ENCODE measurements at regions not wholly inside any gene's neighbourhood (a gene's known extent, or its start where the extent isn't known, plus 50 kb on each side); places are given as distances from the start of the nearest gene placed in this dataset.

DNA sequence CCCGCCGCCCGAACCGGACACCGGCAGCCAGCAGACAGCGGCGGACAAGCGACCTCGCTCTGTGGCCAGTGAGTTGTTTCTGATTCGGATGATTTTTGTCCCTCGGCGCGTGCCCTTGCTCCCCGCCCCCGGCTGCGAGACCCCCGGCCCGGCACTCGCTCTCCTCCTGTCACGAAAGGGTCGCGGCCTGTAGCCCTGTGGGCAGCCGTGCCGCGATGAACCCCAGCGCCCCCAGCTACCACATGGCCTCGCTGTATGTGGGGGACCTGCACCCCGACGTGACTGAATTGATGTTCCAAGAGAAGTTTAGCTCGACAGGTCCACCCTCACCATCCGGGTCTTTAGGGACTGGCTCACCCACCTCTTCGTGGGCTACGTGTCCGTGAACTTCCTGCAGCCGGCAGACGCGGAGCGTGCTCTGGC, 1257.5 kb upstream of the ACVR2A start:
- TF ChIP-seq, protein P1, sequence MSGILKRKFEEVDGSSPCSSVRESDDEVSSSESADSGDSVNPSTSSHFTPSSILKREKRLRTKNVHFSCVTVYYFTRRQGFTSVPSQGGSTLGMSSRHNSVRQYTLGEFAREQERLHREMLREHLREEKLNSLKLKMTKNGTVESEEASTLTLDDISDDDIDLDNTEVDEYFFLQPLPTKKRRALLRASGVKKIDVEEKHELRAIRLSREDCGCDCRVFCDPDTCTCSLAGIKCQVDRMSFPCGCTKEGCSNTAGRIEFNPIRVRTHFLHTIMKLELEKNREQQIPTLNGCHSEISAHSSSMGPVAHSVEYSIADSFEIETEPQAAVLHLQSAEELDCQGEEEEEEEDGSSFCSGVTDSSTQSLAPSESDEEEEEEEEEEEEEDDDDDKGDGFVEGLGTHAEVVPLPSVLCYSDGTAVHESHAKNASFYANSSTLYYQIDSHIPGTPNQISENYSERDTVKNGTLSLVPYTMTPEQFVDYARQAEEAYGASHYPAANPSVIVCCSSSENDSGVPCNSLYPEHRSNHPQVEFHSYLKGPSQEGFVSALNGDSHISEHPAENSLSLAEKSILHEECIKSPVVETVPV (CRISPR knock-in tag; IDR thresholded peaks at IDR 0.05) = no peak
- TF ChIP-seq CSDC2 (CRISPR knock-in tag; IDR thresholded peaks at IDR 0.05) = no peak
- no peak for TF ChIP-seq OSR1 (CRISPR knock-in tag; IDR thresholded peaks at IDR 0.05)
- no peak for TF ChIP-seq ZFP30 (CRISPR knock-in tag; IDR thresholded peaks at IDR 0.05)
- no peak for TF ChIP-seq ZFP3 (CRISPR knock-in tag; IDR thresholded peaks at IDR 0.05)
- TF ChIP-seq ZC3H10 (CRISPR knock-in tag; IDR thresholded peaks at IDR 0.05) = no peak
- no peak for TF ChIP-seq ESRRG (CRISPR knock-in tag; IDR thresholded peaks at IDR 0.05)
- TF ChIP-seq, protein P2, sequence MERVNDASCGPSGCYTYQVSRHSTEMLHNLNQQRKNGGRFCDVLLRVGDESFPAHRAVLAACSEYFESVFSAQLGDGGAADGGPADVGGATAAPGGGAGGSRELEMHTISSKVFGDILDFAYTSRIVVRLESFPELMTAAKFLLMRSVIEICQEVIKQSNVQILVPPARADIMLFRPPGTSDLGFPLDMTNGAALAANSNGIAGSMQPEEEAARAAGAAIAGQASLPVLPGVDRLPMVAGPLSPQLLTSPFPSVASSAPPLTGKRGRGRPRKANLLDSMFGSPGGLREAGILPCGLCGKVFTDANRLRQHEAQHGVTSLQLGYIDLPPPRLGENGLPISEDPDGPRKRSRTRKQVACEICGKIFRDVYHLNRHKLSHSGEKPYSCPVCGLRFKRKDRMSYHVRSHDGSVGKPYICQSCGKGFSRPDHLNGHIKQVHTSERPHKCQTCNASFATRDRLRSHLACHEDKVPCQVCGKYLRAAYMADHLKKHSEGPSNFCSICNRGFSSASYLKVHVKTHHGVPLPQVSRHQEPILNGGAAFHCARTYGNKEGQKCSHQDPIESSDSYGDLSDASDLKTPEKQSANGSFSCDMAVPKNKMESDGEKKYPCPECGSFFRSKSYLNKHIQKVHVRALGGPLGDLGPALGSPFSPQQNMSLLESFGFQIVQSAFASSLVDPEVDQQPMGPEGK (CRISPR knock-in tag; IDR thresholded peaks at IDR 0.05; ENCODE audit: borderline replicate concordance) = no peak
- no peak for TF ChIP-seq ZNF8 (CRISPR knock-in tag; IDR thresholded peaks at IDR 0.05)
- no peak for TF ChIP-seq ZNF70 (CRISPR knock-in tag; IDR thresholded peaks at IDR 0.05)
- no peak for TF ChIP-seq RARB (CRISPR knock-in tag; IDR thresholded peaks at IDR 0.05)
